ENCODE measurements at regions not wholly inside any gene's neighbourhood (a gene's known extent, or its start where the extent isn't known, plus 50 kb on each side); places are given as distances from the start of the nearest gene placed in this dataset.
"Not testable (repeated sequence)": the region's sequence is repeated elsewhere in the genome, so short reads cannot be mapped to it uniquely, and the experiment has no call there.

DNA sequence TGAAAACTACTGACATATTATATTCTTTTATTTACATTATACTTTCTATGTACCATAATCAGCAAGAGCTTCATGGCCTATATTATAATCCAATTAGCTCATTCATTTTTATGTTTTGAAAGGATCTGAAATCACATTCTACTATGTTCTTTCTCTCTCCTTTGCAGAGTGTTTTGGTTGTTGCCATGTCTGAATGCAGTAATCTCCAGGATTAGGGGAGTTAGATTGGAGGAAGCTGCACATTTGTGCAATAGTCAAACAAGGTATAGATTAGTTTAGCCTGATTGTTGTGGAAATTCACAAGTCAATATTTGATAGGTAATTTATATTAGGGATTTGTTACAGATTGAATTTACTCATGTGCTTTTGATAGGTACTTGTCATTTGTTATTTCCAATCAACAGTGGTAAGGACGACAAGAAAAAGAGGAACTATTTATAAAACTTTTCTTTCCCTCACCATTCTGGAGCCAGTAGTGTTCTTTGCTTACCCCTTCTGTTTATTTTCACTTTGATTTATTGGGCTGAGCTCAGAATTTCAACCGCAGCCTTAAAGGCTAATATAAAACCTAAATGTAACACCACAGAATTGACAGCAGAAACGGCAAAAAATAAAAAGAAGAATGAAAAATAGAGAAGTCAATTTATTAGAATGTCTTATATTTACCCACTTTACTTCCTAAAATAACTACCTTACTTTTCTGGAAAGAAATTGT is 597.0 kb downstream of the CHSY3 start:
- no peak overlapping the region for H3K27ac ChIP-seq (ENCODE audit: low read depth, low read length, poor library complexity, severe bottlenecking)
- no peaks in the 10 kb centered on the region for H3F3A ChIP-seq (ENCODE audit: insufficient read depth, low read length)
- no peak overlapping the region for H3K4me2 ChIP-seq (ENCODE audit: low read length)
- no peaks in the 10 kb centered on the region; the same call in 1 of the 2 replicates for H3K9me2 ChIP-seq (ENCODE audit: low read depth, low read length)
- no peaks in the 10 kb centered on the region for H3K27me3 ChIP-seq (ENCODE audit: insufficient read depth, low read length)
- H3K9ac ChIP-seq (ENCODE audit: low read length): no peak overlapping the region
- TF ChIP-seq EZH2 (IDR thresholded peaks at IDR 0.05; ENCODE audit: borderline replicate concordance, low read length): no peak
- no peak for TF ChIP-seq CTCF (IDR thresholded peaks at IDR 0.05; ENCODE audit: low read length)
- no peaks in the 10 kb centered on the region for H3K36me3 ChIP-seq (ENCODE audit: insufficient read depth, low read length)
- no peaks in the 10 kb centered on the region for H3K4me1 ChIP-seq (ENCODE audit: insufficient read depth, low read length, severe bottlenecking)
- H3K4me3 ChIP-seq (ENCODE audit: low read depth, low read length, poor library complexity, severe bottlenecking): no peak overlapping the region
- no peak overlapping the region for H2AFZ ChIP-seq (ENCODE audit: low read length)
- H3K9me3 ChIP-seq (ENCODE audit: low read length): no peaks in the 10 kb centered on the region
- H3K79me2 ChIP-seq (ENCODE audit: insufficient read depth, low read length): no peaks in the 10 kb centered on the region
- H4K20me1 ChIP-seq (ENCODE audit: insufficient read depth, low read length): no peaks in the 10 kb centered on the region

- not testable (repeated sequence) for H3K36me3 ChIP-seq (ENCODE audit: insufficient read depth, low read length); H3K9ac ChIP-seq (ENCODE audit: low read length); H3K27ac ChIP-seq (ENCODE audit: low read depth, low read length, poor library complexity, severe bottlenecking); H3K4me3 ChIP-seq (ENCODE audit: low read depth, low read length, poor library complexity, severe bottlenecking); H3K4me1 ChIP-seq (ENCODE audit: insufficient read depth, low read length, severe bottlenecking); H3F3A ChIP-seq (ENCODE audit: insufficient read depth, low read length); H3K4me2 ChIP-seq (ENCODE audit: low read length); H3K9me2 ChIP-seq (ENCODE audit: low read depth, low read length); H3K79me2 ChIP-seq (ENCODE audit: insufficient read depth, low read length); H2AFZ ChIP-seq (ENCODE audit: low read length); H4K20me1 ChIP-seq (ENCODE audit: insufficient read depth, low read length); H3K9me3 ChIP-seq (ENCODE audit: low read length); H3K27me3 ChIP-seq (ENCODE audit: insufficient read depth, low read length)
These were observed 596.2 kb downstream of the CHSY3 start for GRCh38 chr5:130500495-130500894.

- no peaks in the 10 kb centered on the region for H3K36me3 ChIP-seq (ENCODE audit: insufficient read depth, low read length)
- H3K4me3 ChIP-seq (ENCODE audit: low read depth, low read length, poor library complexity, severe bottlenecking): no peak overlapping the region
- H3K9ac ChIP-seq (ENCODE audit: low read length): no peak overlapping the region
- H3K27ac ChIP-seq (ENCODE audit: low read depth, low read length, poor library complexity, severe bottlenecking): no peak overlapping the region
- TF ChIP-seq EZH2 (IDR thresholded peaks at IDR 0.05; ENCODE audit: borderline replicate concordance, low read length): no peak
- TF ChIP-seq CTCF (IDR thresholded peaks at IDR 0.05; ENCODE audit: low read length): no peak
- H3K79me2 ChIP-seq (ENCODE audit: insufficient read depth, low read length): no peaks in the 10 kb centered on the region
- no peaks in the 10 kb centered on the region for H3F3A ChIP-seq (ENCODE audit: insufficient read depth, low read length)
- H3K9me3 ChIP-seq (ENCODE audit: low read length): no peaks in the 10 kb centered on the region
- H4K20me1 ChIP-seq (ENCODE audit: insufficient read depth, low read length): no peaks in the 10 kb centered on the region
- no peaks in the 10 kb centered on the region for H3K4me1 ChIP-seq (ENCODE audit: insufficient read depth, low read length, severe bottlenecking)
- no peaks in the 10 kb centered on the region; the same call in 1 of the 2 replicates for H3K9me2 ChIP-seq (ENCODE audit: low read depth, low read length)
- no peak overlapping the region for H3K4me2 ChIP-seq (ENCODE audit: low read length)
- no peak overlapping the region for H2AFZ ChIP-seq (ENCODE audit: low read length)
- H3K27me3 ChIP-seq (ENCODE audit: insufficient read depth, low read length): no peaks in the 10 kb centered on the region
These were observed 592.0 kb downstream of the CHSY3 start for GRCh38 chr5:130496215-130496614.

DNA sequence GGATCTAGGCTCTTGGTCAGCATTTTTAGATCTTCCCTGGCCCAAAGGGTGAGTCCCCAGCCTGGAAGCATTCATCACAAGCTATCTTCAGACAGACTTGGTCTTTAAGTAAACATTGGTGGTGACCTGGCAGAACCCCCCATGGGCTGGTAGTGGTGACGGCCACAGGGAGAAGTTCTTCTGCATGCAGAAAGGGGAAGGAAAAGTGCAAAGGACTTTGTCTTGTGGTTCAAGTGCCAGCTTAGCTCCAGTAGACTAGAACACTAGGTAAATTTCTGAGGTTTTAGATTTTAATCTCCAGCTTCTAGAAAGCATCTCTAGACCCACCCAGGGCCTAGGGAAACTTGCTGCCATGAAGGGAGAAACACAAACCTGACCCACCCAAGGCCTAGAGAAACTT is 584.0 kb downstream of the CHSY3 start:
- no peaks in the 10 kb centered on the region for H3K79me2 ChIP-seq (ENCODE audit: insufficient read depth, low read length)
- no peaks in the 10 kb centered on the region for H3F3A ChIP-seq (ENCODE audit: insufficient read depth, low read length)
- H4K20me1 ChIP-seq (ENCODE audit: insufficient read depth, low read length): no peaks in the 10 kb centered on the region
- H3K4me1 ChIP-seq (ENCODE audit: insufficient read depth, low read length, severe bottlenecking): no peaks in the 10 kb centered on the region
- no peaks in the 10 kb centered on the region for H3K9me3 ChIP-seq (ENCODE audit: low read length)
- no peak overlapping the region for H3K4me3 ChIP-seq (ENCODE audit: low read depth, low read length, poor library complexity, severe bottlenecking)
- H3K9me2 ChIP-seq (ENCODE audit: low read depth, low read length): no peaks in the 10 kb centered on the region
- H3K36me3 ChIP-seq (ENCODE audit: insufficient read depth, low read length): no peaks in the 10 kb centered on the region
- H3K4me2 ChIP-seq (ENCODE audit: low read length): no peak overlapping the region
- H3K9ac ChIP-seq (ENCODE audit: low read length): no peak overlapping the region
- TF ChIP-seq CTCF (IDR thresholded peaks at IDR 0.05; ENCODE audit: low read length) (no peak), EZH2 (IDR thresholded peaks at IDR 0.05; ENCODE audit: borderline replicate concordance, low read length) (no peak)
- H3K27me3 ChIP-seq (ENCODE audit: insufficient read depth, low read length): no peaks in the 10 kb centered on the region
- no peak overlapping the region for H2AFZ ChIP-seq (ENCODE audit: low read length)
- H3K27ac ChIP-seq (ENCODE audit: low read depth, low read length, poor library complexity, severe bottlenecking): no peak overlapping the region
